ENCODE measurements at regions not wholly inside any gene's neighbourhood (a gene's known extent, or its start where the extent isn't known, plus 50 kb on each side); places are given as distances from the start of the nearest gene placed in this dataset.
"Not testable (repeated sequence)": the region's sequence is repeated elsewhere in the genome, so short reads cannot be mapped to it uniquely, and the experiment has no call there.

DNA sequence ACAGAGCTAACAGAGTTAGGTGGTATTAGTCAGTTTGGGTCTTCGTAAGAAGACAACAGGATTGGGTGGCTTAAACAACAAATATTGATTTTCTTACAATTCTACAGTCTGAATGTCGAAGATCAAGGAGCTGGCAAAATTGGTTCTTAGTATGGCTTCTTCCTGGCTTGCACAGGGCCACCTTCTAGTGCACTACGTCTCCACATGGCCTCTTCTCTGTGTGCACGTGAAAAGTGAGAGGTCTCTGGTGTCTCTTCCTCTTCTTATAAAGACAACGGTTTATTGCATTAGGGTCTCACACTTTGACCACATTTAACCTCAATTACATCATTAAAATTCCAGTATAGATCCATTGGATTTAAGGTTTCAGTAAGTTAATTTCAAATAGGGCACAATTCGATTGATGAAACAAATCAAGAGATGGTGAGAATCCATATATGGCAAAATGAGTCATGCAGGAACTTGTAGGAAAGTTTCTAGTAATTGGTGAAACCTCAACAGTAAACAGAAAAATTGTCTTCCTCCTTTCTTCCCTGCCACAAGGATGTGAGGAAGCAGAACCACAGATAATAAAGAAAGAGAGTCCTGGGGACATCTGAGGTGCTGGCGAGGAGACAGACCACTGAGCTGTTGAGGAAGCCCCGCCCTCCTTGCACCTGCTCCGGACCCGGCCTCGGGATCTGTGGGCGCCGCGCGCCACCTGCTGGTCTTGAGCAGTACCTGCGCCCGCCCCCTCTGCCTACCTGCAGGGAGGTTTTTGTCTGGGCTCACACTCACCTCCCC is 846.7 kb downstream of the TMEM121 start:
- TF ChIP-seq CTCF (IDR thresholded peaks at IDR 0.05) (peak; percentile 85), EZH2 (IDR thresholded peaks at IDR 0.05; ENCODE audit: borderline replicate concordance, insufficient read depth, low read depth, low read length, poor library complexity, severe bottlenecking) (no peak)
- peaks cover 0 to 3% (median 0%) of the 10 kb centered on the region in 3 donors for H3K9me3 ChIP-seq (ENCODE audit: control extremely low read depth in 1 of 3, control insufficient read depth in 2 of 3, insufficient read depth in 1 of 3, low read length in 2 of 3)
- peak overlapping the region; percentile 55 for H3K4me3 Mint-ChIP-seq
- H3K27me3 Mint-ChIP-seq = peaks cover 7% of the 10 kb centered on the region
- peak overlapping the region in 3 of 5 experiments; percentile 17 to 29 (median 24) for H3K4me3 ChIP-seq (ENCODE audit: control extremely low read depth in 1 of 5, extremely low read depth in 1 of 5, insufficient read depth in 1 of 5, low read depth in 2 of 5, low read length in 4 of 5)
- H3K4me1 ChIP-seq (ENCODE audit: control insufficient read depth in 2 of 2, insufficient read depth in 2 of 2, low read length in 2 of 2) = peaks cover 8 to 19% of the 10 kb centered on the region in 2 donors
- ATAC-seq (ENCODE audit: low read depth) (peak; percentile 99), DNase-seq (peak; percentile 86)
- H3K27me3 ChIP-seq (replicated peaks in 1 of 4; ENCODE audit: control extremely low read depth in 1 of 4, control insufficient read depth in 3 of 4, insufficient read depth in 4 of 4, low read length in 3 of 4) = peaks cover 0 to 4% (median 0%) of the 10 kb centered on the region in 4 experiments
- no peaks in the 10 kb centered on the region for H3K9me3 Mint-ChIP-seq (ENCODE audit: insufficient read depth)
- peak overlapping the region; percentile 38 for H2AFZ ChIP-seq (ENCODE audit: insufficient read depth, low read depth, low read length, poor library complexity, severe bottlenecking)
- H3K36me3 ChIP-seq (replicated peaks in 1 of 2; ENCODE audit: control extremely low read depth in 1 of 2, control insufficient read depth in 1 of 2, extremely low read depth in 1 of 2, insufficient read depth in 2 of 2, low read length in 1 of 2) = no peaks in the 10 kb centered on the region
- peaks cover 20% of the 10 kb centered on the region for H3K4me1 Mint-ChIP-seq
- ChIA-PET CTCF (interaction anchor here (0.6 to 3.8 kb wide), 7 partner anchors 26 to 511 kb away, joined by 3 to 21 read pairs (median 3); no protein-coding TSS in a partner anchor), POLR2A (no interaction called here)
- intact Hi-C loops (cut with micrococcal nuclease) = no loop called here
- H3K27ac ChIP-seq (ENCODE audit: low read length in 2 of 2) = no peak overlapping the region
- peak overlapping the region; percentile 20 for H3K27ac Mint-ChIP-seq
- no peaks in the 10 kb centered on the region for H3K79me2 ChIP-seq (ENCODE audit: control insufficient read depth, insufficient read depth, low read length)
- peak overlapping the region; percentile 37 for H3K9ac ChIP-seq (ENCODE audit: low read length)
- H3K4me2 ChIP-seq (replicated peaks; ENCODE audit: low read depth, low read length, poor library complexity, severe bottlenecking) = peak overlapping the region; percentile 57
- H4K20me1 ChIP-seq (ENCODE audit: control insufficient read depth, insufficient read depth, low read length, poor library complexity, severe bottlenecking) = no peaks in the 10 kb centered on the region
- WGBS (ENCODE audit: insufficient coverage) = 14% methylated on average over 6 of the region's 17 CpGs

- H3K27ac ChIP-seq (ENCODE audit: low read length in 2 of 2); H3K9me3 Mint-ChIP-seq (ENCODE audit: insufficient read depth); H3K27me3 ChIP-seq (replicated peaks in 1 of 4; ENCODE audit: control extremely low read depth in 1 of 4, control insufficient read depth in 3 of 4, insufficient read depth in 4 of 4, low read length in 3 of 4); H3K9me3 ChIP-seq (ENCODE audit: control extremely low read depth in 1 of 3, control insufficient read depth in 2 of 3, insufficient read depth in 1 of 3, low read length in 2 of 3); DNase-seq; intact Hi-C loops (cut with micrococcal nuclease); H3K79me2 ChIP-seq (ENCODE audit: control insufficient read depth, insufficient read depth, low read length); H3K36me3 ChIP-seq (replicated peaks in 1 of 2; ENCODE audit: control extremely low read depth in 1 of 2, control insufficient read depth in 1 of 2, extremely low read depth in 1 of 2, insufficient read depth in 2 of 2, low read length in 1 of 2); ATAC-seq (ENCODE audit: low read depth); H4K20me1 ChIP-seq (ENCODE audit: control insufficient read depth, insufficient read depth, low read length, poor library complexity, severe bottlenecking); H3K27me3 Mint-ChIP-seq: not testable (repeated sequence)
- Mint-ChIP-seq H3K4me1 (peaks cover 20% of the 10 kb centered on the region), H3K4me3 (peak overlapping the region; percentile 55), H3K27ac (peak overlapping the region; percentile 20)
- peak; percentile 35 for TF ChIP-seq CTCF (IDR thresholded peaks at IDR 0.05)
- H3K4me2 ChIP-seq (replicated peaks; ENCODE audit: low read depth, low read length, poor library complexity, severe bottlenecking) = peak overlapping the region; percentile 57
- 67% methylated on average over 1 of the region's 13 CpGs for WGBS (ENCODE audit: insufficient coverage)
- H3K4me3 ChIP-seq (ENCODE audit: control extremely low read depth in 1 of 5, extremely low read depth in 1 of 5, insufficient read depth in 1 of 5, low read depth in 2 of 5, low read length in 4 of 5) = peak overlapping the region in 4 of 5 experiments; percentile 17 to 43 (median 26)
- CTCF ChIA-PET = interaction anchor here (0.7 to 3.8 kb wide), 5 partner anchors 27 to 80 kb away, joined by 3 to 21 read pairs (median 3); no protein-coding TSS in a partner anchor
- H2AFZ ChIP-seq (ENCODE audit: insufficient read depth, low read depth, low read length, poor library complexity, severe bottlenecking) = peak overlapping the region; percentile 38
- peak overlapping the region; percentile 37 for H3K9ac ChIP-seq (ENCODE audit: low read length)
- POLR2A ChIA-PET = interaction anchor here (0.9 to 1.1 kb wide), 2 partner anchors 510 to 512 kb away, joined by 4 to 5 read pairs; no protein-coding TSS in a partner anchor
- H3K4me1 ChIP-seq (ENCODE audit: control insufficient read depth in 2 of 2, insufficient read depth in 2 of 2, low read length in 2 of 2) = peaks cover 8 to 25% of the 10 kb centered on the region in 2 donors
These were observed 847.3 kb downstream of the TMEM121 start for GRCh38 chr14:106373653-106374110.
